ENCODE measurements at regions not wholly inside any gene's neighbourhood (a gene's known extent, or its start where the extent isn't known, plus 50 kb on each side); places are given as distances from the start of the nearest gene placed in this dataset.

DNA sequence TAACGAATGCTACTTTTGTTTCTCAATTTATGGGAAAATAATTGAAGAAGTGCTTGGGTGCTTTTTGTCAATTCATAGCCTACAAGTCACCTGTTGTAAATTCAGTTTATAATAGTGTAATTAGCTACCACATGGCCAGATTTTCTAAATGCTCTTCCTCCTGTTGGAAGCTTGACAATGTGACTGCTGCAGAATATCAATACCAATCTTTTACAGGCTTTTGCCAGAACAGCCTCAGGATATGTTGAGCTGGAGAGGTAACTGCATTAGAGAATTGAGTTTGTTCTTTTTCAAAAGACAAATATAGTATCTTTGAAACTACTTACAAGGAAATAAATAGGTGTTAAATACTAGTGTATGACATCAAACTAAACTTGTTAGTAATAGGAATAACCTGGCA, 277.8 kb downstream of the POU4F1 start:
- DNase-seq: no peak

DNA sequence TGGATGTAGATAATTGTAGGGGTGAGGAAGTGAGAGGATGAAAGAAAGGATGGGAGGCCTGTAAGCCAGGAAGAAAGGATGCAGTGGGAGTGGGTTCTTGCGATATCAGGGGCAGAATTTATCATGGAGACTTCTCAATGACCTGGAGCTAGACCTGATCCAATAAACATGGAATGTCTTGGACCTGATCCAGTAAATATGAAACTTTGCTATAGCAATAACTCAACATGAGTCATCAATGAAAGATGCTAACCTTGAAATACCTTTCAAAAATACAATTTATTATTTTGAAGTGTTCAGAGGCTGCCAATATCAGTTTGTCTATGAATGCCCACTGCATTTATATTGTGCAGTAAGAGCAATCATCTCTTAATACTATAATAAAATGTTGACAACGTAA, 279.5 kb downstream of the POU4F1 start:
- DNase-seq: peak; percentile 62

DNA sequence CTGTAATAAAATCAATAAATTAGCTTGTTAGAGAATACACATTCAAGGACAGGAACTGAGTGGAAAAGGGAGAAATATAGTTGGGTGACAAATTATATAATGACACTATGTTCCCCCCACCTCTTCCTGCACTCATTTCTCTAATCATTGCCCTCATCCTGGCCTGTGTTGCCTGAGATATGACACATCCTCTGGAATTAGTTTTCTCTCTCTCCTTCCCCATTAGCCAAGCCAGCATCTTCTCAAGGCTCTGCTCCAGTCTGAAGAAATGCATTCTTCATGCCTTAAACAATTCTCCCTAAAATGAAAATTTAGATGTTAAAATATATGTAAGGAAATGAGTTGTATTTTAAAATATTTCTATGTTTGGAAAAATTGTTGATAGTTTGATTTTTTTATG, 280.3 kb downstream of the POU4F1 start:
- DNase-seq: no peak

DNA sequence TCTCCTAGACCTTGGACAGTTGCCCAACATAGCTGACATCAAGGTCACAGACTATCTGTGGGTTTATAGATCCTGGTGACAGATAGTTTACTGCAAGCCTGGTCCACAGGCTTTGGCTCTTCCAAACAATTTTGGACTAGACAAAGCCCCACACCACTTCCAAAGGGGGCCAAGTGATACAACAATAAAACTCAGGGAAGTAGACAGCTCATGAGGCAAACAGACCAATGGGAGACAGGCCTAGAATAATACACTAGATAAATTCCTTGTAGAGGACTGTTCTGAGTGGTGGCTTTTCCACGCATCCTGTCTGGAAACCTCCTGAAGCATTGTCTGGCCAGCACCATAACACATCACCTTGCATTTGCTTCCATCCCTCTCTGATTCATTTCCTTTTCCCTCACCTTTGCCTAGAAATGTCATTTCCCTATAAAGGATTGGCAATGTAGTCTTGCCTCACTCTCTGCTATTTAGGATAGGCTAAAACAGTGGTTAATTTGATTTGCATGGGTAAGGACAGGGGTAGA, 284.2 kb downstream of the POU4F1 start:
- no peak for DNase-seq

DNA sequence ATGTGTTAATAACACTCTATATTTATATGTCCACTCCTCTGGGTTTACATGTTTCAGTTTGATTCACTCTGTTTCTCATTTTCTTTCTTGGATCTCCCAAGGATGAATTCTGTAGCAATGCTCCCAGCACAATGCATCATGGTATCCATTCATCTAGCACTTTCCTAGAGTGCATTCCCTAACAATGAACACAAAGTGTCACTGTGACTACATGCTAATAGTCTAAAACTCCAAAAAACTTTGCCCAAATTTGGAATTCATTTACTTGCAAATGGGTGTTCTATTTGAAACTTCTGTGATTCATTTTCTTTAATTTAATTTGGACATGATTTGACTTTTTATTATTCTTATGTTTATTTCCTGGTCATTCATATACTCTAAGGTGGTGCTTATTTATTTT, 286.3 kb downstream of the POU4F1 start:
- peak; percentile 46 for DNase-seq

DNA sequence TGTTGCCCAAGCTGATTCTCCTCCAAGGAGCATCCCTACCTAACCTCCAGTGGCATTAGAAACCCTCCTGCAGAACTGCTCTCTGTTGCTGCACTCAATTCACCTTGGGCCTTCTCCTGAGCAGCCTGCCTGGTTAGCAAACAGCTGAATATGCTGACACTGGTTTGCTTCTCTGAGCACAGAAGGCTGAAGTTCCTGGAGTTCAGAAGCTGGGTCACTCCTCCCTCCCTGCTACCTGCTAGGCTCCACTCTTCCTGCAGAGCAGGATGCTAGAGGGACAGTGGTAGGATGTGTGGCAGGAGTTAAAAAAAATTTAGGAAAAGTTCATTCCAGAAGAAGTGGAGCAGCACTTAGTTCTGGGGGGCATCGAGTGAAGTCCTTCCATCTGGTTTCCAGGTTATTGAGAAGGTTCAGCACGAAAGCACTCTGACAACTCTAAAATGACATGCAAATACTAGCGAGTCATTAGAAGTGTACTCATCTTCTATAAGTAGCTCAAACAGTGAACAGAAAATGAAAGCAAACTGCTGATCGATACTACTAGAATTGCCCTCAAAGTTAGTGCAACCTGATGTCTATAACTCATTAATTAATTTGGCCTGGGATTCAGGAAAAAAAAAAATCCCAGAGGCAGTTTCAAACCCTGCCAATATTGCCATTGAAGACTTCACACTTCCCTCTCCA, 293.7 kb downstream of the POU4F1 start:
- DNase-seq: no peak

GRCh38 chr13:78306519-78307206, 296.7 kb downstream of the POU4F1 start:
- no peak for DNase-seq

DNA sequence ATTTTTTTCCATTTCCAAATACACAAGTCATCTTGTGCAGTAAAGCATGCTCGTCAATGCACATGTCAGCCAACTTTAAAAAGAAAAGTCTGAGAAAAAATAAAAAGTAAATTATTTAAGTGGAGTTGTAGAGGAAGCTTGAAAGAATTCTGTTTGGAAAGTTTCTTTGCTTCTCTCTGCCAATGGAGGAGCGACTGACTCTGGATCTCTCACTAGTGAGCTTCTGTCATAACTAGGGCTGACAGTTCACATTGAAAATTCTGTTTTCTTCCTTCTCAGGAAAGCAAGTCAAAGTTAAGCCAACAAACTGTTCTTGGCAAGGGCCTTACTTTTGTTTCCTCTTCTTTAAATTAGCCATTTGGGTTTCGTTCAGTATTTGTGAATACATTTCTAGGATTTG, 298.2 kb downstream of the POU4F1 start:
- no peak for DNase-seq

DNA sequence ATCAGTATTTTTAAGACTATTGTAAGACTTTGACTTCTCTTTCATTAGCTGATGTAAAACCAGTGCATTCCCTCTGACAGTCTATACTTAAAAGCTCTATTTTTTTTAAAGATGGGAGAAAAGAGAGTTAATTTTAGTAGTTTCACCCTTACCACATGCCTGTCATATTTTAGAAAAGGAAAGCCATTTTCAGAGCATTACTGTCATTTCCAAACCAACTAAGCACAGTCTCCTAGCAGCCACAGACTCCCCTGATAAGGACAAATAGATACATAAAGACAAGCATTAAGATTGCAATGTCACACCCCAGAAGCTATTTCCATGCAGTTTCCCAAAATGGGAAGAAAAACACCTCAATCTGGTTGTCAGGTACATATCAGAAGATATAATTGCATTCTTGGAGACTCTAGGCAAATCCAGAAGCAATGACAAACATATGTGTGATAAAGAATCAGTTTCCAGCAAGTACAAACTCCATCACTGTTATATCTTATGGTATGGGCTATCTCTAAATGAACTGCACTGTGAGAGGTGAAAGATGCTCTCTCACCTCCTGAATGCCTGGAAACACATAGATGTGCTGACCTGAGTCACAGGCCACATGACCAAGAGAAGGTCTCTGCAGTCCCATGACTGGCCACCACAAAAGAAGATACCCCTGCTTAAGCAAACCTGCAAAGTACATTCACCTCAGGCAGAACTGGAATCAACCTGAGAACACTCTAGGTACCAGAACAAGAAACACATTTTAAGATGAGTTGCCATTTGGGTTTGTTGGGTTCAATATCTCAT, 303.3 kb downstream of the POU4F1 start:
- DNase-seq: no peak

DNA sequence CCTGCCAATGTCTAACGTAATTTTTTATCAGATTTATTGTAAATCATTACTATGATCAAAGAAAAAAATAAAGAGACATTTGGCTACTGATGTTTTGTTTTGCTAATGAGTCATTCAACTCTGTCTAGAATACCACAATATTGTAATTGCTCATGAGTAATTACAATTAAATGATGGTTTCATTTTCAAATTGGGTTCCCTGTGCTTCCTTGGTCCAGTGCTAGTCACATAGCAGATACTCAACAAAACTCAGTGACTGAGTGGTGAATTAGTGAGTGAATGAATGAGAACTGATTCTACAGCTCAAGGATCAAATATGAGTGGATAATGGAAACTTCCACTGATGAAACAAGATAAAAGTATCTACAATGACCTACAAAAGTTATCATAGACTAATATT, 304.7 kb downstream of the POU4F1 start:
- peak; percentile 65 for DNase-seq

- DNase-seq: no peak
Observed at GRCh38 chr13:78286748-78287147, 316.6 kb downstream of the POU4F1 start.

DNA sequence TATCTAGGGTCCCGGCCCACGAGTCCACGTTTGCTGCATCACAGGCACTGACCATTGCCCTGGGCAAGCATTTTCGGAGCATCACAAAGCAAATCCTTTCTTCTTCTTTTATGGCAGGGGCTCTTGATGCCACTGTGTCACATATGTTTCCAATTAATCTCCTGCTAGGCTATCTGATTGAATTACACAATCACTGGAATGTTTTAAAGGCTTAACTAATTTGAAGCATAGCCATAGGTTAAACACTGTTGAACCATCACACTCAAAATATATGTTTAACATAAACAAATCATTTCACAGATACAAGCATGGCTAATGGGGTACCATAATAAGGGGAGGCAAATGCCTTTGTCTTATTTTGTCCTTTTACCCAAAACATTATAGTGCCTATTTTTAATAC, 338.3 kb downstream of the POU4F1 start:
- DNase-seq: peak; percentile 34

- DNase-seq: no peak
Observed at GRCh38 chr13:78258304-78258703, 339.7 kb upstream of the EDNRB start.

GRCh38 chr13:78256484-78256883, 337.9 kb upstream of the EDNRB start:
- DNase-seq: no peak

DNA sequence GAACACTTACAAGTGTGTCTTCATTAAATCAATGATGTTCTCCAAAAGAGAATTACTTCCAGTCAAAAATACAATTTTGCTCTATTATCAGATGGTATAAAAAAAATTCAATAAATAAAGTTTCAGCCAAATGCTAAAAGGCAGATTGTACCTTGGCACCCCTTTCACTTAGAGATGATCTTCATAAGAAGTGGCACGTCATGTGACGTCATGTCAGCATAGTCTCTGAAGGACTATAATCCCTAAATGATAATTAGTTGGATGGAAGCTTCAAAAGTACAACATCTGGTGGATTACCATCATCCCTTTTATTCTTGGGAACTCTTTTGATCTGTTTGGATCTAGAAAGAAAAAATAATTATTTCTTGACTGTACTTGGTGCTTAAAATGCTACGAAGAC, 335.5 kb upstream of the EDNRB start:
- DNase-seq: no peak

DNA sequence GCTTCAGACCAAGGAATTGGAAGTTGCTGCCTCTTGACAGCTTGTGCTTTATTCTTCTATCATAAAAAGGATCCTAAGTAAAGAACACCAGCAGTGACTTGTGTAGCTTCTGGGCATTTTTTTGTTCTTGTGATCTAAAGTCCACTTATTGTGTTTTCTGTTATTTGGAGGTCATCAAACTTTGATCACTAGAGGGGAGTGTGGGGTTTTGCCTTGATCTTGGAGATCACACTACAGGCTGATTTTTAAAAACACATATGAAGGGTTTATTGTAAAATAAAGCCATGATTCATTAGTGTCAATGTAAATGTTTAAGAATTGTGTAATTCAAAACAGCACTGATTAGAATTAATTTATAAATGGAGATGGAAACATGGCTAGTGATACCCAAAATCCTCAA, 328.7 kb upstream of the EDNRB start:
- DNase-seq: peak; percentile 3

- peak; percentile 81 for DNase-seq
Observed at GRCh38 chr13:78241278-78241919, 322.8 kb upstream of the EDNRB start.

DNA sequence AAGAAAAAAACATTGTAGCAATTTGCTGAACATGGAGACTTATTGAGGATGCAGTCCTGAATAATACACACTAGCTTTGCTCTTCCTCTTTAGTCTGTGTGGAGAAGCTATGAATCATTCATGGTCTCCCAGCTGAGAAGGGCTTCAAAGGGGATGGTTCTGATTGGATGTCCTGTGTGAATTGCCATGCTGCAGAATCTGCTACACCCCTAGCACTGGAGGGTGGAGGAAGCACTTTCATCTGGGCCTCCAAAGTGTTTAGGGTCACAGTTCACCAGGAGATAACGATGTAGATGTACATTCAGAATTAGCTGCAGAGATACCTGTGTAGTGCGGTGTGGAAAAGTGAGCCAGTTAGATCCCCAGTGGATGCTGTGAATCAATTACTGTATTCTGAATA, 321.1 kb upstream of the EDNRB start:
- peak; percentile 28 for DNase-seq

GRCh38 chr13:78238911-78239310, 320.3 kb upstream of the EDNRB start:
- no peak for DNase-seq

- peak; percentile 60 for DNase-seq
Observed at GRCh38 chr13:78228940-78229339, 310.3 kb upstream of the EDNRB start.

DNA sequence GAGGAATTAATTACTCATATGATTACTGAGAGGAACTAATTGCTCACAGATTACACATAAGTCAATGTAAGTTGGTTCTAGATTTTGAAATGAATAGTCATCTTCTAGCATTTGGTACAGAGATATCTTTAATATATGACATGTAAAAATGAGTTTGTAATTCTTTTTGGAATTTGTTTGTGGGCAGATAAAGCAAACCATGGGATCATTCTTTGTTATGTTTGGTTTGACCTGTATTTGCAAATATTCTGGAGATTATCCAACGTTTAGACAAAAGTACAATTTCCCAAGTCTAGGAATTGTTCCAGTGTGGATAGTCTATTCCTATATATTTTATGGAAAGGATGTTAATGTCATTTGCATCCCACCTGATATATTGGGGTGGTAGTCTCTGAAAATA, 309.6 kb upstream of the EDNRB start:
- peak; percentile 54 for DNase-seq

- peak; percentile 2 for DNase-seq
Observed at GRCh38 chr13:78227709-78228108, 309.1 kb upstream of the EDNRB start.

DNA sequence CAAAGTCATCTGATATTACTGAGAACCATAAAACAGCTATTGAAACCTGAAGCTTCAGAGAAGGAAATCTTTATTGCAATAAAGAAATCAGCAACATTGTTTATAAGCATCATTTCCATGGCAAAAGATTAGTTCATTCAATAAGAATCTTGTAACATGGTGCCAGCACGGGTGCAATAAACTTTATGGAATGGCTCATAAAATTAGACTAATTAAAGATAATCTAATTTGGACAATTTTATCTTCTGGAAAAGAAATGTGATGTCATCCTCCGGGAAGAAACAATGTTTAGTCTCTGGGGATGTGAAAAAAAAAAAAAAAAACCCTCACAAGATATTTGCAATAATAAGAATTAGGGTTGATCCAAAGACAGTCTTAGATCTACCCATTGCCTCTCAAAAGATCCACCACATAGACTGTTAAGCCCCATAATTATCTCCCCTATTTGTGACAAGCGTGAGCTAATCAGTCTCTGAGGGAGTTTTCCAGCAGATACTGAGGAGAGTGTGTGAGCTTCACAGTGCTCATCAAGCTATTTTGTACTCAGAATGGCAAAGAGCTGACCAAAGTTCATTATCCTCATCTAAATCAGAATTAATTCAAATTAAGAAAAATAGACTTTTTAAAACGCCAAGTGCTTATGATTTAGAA, 297.0 kb upstream of the EDNRB start:
- no peak for DNase-seq
